ENCODE measurements at regions not wholly inside any gene's neighbourhood (a gene's known extent, or its start where the extent isn't known, plus 50 kb on each side); places are given as distances from the start of the nearest gene placed in this dataset.

DNA sequence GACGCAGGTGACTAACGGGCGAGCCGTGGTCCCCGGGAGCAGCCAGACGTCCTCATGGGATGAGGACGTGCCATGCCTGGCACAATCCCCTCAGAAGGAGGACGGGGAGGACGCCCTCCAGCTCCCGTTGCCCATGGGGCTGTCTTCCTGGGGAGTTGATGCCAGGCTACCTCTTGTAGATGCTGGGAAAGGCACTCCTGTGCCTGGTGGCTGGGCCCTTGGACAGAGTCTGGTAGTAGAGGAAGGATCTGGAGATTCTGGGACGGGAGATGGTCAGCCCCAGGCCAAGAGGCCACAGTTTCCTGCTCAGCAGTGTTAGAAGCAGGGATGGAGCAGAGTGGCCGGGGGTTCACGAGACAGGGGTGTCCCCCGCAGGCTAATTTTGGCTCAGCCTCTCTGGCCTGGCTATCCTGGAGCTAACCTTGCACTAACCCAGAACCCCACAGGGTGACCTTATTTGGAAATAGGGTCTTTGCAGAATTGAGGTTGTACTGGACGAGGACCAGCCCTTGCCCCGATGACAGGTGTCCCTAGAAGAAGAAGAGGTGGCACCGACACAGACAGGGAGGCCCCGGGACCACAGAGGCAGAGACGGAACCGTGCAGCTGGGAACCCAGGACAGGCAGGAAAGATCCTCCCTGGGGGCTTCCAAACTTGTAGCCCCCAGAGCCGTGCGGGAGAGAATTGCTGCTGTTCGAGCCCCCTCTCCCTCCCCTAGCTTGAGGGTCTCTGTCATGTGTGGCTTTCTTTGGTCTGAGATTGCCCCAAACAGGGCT is 50.1 kb upstream of the ADRA2C start:
- Histone ChIP-seq H3K4me3 (no peak overlapping the region), H3K4me1 (ENCODE audit: control insufficient read depth in 5 of 5, insufficient read depth in 5 of 5, low read length in 5 of 5) (no peaks in the 10 kb centered on the region), H3K36me3 (ENCODE audit: control insufficient read depth in 4 of 4, insufficient read depth in 4 of 4, low read length in 4 of 4) (no peaks in the 10 kb centered on the region), H3K9ac (ENCODE audit: insufficient read depth in 1 of 2, low read length in 2 of 2) (no peak overlapping the region), H3K27me3 (ENCODE audit: control insufficient read depth in 3 of 3, insufficient read depth in 3 of 3, low read length in 2 of 3) (peaks cover 0 to 9% (median 7%) of the 10 kb centered on the region in 3 donors), H3K27ac (ENCODE audit: low read depth in 1 of 2, low read length in 1 of 2) (no peak overlapping the region), H3K9me3 (ENCODE audit: control insufficient read depth in 4 of 4, insufficient read depth in 3 of 4, low read length in 3 of 4) (peaks cover 0 to 20% (median 6%) of the 10 kb centered on the region in 4 donors)
- no peak for DNase-seq
- ATAC-seq (ENCODE audit: insufficient read depth, low FRiP score): no peak
- WGBS, 2 donors: 76 to 78% methylated on average over 23 of the region's 23 CpGs
- TF ChIP-seq, protein P1, sequence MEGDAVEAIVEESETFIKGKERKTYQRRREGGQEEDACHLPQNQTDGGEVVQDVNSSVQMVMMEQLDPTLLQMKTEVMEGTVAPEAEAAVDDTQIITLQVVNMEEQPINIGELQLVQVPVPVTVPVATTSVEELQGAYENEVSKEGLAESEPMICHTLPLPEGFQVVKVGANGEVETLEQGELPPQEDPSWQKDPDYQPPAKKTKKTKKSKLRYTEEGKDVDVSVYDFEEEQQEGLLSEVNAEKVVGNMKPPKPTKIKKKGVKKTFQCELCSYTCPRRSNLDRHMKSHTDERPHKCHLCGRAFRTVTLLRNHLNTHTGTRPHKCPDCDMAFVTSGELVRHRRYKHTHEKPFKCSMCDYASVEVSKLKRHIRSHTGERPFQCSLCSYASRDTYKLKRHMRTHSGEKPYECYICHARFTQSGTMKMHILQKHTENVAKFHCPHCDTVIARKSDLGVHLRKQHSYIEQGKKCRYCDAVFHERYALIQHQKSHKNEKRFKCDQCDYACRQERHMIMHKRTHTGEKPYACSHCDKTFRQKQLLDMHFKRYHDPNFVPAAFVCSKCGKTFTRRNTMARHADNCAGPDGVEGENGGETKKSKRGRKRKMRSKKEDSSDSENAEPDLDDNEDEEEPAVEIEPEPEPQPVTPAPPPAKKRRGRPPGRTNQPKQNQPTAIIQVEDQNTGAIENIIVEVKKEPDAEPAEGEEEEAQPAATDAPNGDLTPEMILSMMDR (IDR thresholded peaks at IDR 0.05; ENCODE audit: control extremely low read depth, extremely low read depth): no peak

DNA sequence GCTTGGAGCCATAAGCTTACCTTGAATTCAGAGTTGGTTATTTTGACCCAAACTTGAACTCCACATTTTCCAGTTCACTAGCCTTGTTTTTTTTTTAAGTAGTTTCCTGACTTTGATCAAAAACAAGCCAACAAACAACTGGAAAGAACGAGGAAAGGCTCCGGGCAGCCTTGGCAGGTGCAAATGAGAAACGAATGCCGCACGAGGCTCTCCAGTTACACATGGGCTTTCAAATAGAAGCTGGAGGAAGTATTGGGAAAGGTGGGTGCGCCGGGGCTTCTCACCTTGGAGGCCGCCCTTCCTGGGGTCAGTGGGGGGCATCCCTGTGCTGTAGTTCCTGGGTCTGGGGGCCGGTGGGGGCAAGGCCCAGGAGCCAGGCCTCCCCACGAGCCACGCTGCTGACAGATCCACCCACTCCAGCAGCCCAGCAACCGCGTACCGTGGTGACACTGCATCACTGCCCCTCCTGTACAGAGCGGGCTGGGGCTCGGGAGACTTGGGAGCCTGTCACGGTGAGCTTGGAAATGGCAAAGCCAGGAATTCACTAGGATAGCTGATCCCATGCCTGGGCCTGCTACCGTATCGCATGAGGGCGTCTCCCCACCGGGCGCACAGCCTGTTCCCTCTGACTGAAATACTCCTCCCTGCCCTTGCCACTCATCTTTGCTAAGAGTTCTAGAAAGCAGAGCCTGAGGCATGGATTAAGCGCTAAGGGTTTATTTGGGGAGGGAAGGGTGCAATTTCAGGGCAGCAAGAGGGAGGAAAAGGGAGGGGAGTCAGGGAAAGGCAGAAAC is 50.9 kb upstream of the ADRA2C start:
- ATAC-seq (ENCODE audit: insufficient read depth, low FRiP score) (no peak), DNase-seq (no peak)
- peaks cover 0 to 20% (median 6%) of the 10 kb centered on the region in 4 donors for H3K9me3 ChIP-seq (ENCODE audit: control insufficient read depth in 4 of 4, insufficient read depth in 3 of 4, low read length in 3 of 4)
- peaks cover 0 to 7% (median 0%) of the 10 kb centered on the region in 5 donors for H3K4me1 ChIP-seq (ENCODE audit: control insufficient read depth in 5 of 5, insufficient read depth in 5 of 5, low read length in 5 of 5)
- H3K4me3 ChIP-seq: no peak overlapping the region
- H3K27ac ChIP-seq (ENCODE audit: low read depth in 1 of 2, low read length in 1 of 2): no peak overlapping the region
- no peak overlapping the region for H3K9ac ChIP-seq (ENCODE audit: insufficient read depth in 1 of 2, low read length in 2 of 2)
- H3K27me3 ChIP-seq (ENCODE audit: control insufficient read depth in 3 of 3, insufficient read depth in 3 of 3, low read length in 2 of 3): peaks cover 0 to 4% (median 4%) of the 10 kb centered on the region in 3 donors
- TF ChIP-seq, protein P1 (IDR thresholded peaks at IDR 0.05; ENCODE audit: control extremely low read depth, extremely low read depth): no peak
- 63% methylated on average over 23 of the region's 23 CpGs for WGBS, 2 donors
- no peaks in the 10 kb centered on the region for H3K36me3 ChIP-seq (ENCODE audit: control insufficient read depth in 4 of 4, insufficient read depth in 4 of 4, low read length in 4 of 4)

DNA sequence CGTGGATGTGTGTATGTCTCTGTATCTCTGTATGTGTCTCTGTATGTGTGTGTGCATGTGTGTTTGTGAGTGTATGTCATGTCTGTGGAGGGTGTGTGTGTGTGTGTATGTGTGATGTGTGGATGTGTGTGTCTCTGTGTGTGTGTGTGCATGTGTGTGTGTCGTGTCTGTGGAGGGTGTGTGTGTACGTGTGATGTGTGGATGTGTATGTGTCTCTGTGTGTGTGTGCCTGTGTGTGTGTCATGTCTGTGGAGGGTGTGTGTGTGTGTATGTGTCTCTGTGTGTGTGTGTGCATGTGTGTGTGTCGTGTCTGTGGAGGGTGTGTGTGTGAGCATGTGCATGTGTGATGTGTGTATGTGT is 51.6 kb upstream of the ADRA2C start:
- peaks cover 0 to 4% (median 4%) of the 10 kb centered on the region in 3 donors for H3K27me3 ChIP-seq (ENCODE audit: control insufficient read depth in 3 of 3, insufficient read depth in 3 of 3, low read length in 2 of 3)
- TF ChIP-seq, protein P1 (IDR thresholded peaks at IDR 0.05; ENCODE audit: control extremely low read depth, extremely low read depth): no peak
- WGBS, 2 donors: 86 to 92% methylated on average over 4 of the region's 4 CpGs
- no peak overlapping the region for H3K27ac ChIP-seq (ENCODE audit: low read depth in 1 of 2, low read length in 1 of 2)
- peaks cover 0 to 17% (median 6%) of the 10 kb centered on the region in 4 donors for H3K9me3 ChIP-seq (ENCODE audit: control insufficient read depth in 4 of 4, insufficient read depth in 3 of 4, low read length in 3 of 4)
- DNase-seq (no peak), ATAC-seq (ENCODE audit: insufficient read depth, low FRiP score) (no peak)
- no peaks in the 10 kb centered on the region for H3K36me3 ChIP-seq (ENCODE audit: control insufficient read depth in 4 of 4, insufficient read depth in 4 of 4, low read length in 4 of 4)
- H3K4me1 ChIP-seq (ENCODE audit: control insufficient read depth in 5 of 5, insufficient read depth in 5 of 5, low read length in 5 of 5): peaks cover 0 to 7% (median 0%) of the 10 kb centered on the region in 5 donors
- no peak overlapping the region for H3K9ac ChIP-seq (ENCODE audit: insufficient read depth in 1 of 2, low read length in 2 of 2)
- H3K4me3 ChIP-seq: no peak overlapping the region
